DMS79 treated with DMSO at 0.1 percent for 48 hours (cell line): ENCODE measurements at regions not wholly inside any gene's neighbourhood (a gene's known extent, or its start where the extent isn't known, plus 50 kb on each side); places are given as distances from the start of the nearest gene placed in this dataset.
"Not testable (repeated sequence)": the region's sequence is repeated elsewhere in the genome, so short reads cannot be mapped to it uniquely, and the experiment has no call there.

Source experiments
- DNase-seq: peaks from one replicate; lab custom pipeline; 2025; lab: John Stamatoyannopoulos, UW

GRCh38 chr4:123638834-123639233 lies 242.2 kb downstream of the SPRY1 start:
- DNase-seq, result no peak

DNA sequence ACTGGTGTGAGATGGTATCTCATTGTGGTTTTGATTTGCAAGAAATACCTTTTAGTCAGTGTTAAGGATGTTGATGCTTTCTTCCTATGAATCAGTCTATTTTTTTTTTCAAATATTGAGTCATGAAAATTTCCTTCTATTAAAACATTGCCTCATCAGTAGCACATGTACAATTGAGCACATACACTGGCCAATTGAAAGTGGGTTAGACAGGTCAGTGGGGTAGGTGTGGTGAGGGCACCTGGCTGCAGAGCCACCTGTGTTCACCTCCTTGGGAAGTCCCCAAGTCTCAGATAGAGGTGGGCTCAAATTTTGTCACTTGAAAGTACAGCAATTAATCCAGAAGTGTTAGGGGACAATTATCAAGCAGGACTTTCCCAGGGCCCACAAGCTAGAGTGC lies 243.7 kb downstream of the SPRY1 start:
- no peak for DNase-seq

GRCh38 chr4:123640824-123641223 lies 244.2 kb downstream of the SPRY1 start:
- DNase-seq, result no peak

DNA sequence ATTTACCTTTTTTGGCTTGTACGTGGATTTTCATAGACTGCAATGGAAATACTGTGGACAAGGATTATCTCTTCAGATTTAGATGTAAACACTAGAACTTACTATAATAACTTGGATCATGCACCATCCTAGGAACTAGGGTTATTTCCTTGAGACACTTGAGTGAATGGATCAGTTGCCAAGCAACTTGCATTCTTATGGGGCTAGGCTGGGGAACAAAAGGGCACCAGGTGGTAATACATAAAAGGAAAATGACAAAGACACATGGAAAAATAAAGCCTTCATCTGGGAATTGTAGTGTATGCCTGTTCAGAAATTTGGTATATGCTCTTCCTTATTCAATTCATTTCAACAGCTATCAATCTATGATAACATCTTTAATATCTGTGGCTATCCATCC lies 247.1 kb downstream of the SPRY1 start:
- DNase-seq, result no peak

- DNase-seq, result no peak
These were observed 252.7 kb downstream of the SPRY1 start for GRCh38 chr4:123649250-123649644.

- DNase-seq, result no peak
These were observed 253.2 kb downstream of the SPRY1 start for GRCh38 chr4:123649645-123650391.

DNA sequence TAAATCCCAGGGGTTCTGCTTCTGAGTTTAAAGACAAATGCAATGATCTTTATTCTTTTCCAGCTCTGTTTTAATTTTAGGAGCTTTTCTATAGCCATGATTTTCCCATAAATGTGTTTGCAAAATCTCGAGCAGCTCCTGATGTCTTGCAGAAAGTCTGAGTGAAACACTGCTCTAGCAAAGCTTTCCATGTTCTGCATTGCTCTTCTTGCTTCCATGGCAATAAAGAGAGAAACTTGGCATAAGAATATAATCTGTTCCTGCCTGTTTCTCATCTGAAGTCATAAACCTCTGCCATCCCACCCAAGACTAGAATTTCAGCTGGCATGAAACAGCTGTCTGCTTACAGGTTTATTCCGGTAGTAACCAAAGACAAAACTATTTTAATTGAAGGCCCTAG lies 254.5 kb downstream of the SPRY1 start:
- DNase-seq, result no peak

- no peak for DNase-seq
These were observed 255.1 kb downstream of the SPRY1 start for GRCh38 chr4:123651536-123652180.

DNA sequence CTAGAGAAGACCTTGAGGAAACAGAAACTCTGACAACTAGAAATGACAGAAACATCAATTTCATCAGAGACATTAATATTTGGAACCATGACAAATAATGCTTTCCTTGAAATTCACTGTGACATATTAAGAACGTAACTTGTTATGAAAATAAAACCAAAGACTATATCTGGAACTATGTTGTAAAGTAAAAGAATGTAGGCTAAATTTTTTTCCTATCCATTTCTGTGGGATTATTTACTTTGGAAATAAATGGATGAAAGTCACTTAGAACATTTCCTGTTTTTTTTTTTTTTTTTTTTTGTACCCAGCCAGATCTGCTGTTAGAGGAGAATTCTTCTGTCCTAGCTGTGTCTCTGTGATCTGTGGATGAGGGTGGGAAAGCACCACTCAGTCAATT lies 255.9 kb downstream of the SPRY1 start:
- no peak for DNase-seq

GRCh38 chr4:123653236-123653635 lies 256.6 kb downstream of the SPRY1 start:
- DNase-seq, result no peak

- DNase-seq, result not testable (repeated sequence)
These were observed 260.2 kb downstream of the SPRY1 start for GRCh38 chr4:123656746-123657294.

DNA sequence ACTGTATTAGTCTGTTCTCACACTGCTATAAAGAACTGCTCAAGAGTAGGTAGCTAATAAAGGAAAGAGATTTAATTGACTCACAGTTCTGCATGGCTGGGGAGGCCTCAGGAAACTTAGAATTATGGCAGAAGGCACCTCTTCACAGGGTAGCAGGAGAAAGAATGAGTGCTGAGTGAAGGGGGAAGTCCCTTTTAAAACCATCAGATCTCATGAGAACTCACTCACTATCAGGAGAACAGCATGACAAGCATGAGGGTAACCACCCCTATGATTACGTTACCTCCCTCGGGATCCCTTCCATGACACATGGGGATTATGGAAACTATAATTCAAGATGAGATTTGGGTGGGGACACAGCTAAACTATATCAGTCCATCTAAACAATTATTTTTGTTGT lies 261.0 kb downstream of the SPRY1 start:
- DNase-seq, result not testable (repeated sequence)

DNA sequence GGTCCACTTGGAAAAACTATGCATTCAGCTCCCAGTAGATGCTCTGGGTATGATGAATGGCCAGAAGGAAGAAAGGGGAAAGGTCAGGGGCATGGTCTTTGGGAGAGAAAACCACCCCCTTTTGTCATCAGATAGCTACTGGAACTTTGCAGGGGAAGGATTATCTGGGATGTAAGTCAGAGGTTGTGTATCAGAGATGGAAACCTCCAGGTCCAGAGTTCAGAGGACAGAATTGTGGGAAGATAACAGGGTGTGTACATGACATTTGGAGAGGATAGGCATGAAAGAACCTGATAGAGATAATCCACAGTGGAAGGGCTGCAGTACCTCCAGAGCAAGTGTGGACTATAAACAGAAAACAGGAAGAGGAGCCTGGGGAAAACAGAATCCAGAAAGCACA lies 262.7 kb downstream of the SPRY1 start:
- no peak for DNase-seq

DNA sequence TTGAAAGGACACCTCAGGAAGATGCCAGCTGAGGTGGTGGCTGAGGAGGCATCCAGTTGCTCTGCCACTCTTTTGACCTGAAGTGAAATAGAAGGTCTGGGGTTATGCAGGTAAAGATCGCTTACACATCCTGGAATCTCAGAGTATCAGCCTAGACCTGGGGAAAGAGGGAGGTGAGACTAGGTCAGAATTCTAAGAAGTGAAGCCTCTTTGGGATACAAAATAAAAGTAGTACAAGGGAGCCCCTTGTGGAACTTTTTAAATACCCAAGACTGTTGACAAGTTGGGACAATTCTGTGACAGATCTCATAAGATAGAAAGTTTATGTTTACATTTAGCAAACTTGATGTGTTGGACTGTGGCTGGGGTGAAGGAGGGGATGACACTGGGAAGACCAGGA lies 263.1 kb downstream of the SPRY1 start:
- no peak for DNase-seq

GRCh38 chr4:123661080-123661737 lies 264.6 kb downstream of the SPRY1 start:
- no peak for DNase-seq

DNA sequence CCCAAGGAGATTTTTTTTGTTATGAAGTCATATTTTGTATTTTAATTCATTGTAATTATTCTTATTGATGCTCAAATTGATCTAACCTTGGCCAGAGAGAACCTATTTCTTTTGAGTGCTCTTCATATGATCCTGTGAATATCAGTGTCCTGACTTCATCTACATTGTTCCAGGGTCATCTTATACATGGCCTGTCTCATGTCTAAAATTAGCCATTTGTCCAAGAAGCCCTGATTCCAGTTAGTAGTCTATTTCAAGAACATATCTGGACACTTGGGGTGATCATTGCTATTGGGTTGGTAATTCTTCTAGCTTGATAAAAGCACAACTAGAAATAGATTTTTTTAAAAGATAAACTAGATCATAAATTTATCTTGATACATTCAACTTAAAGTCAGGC lies 266.2 kb downstream of the SPRY1 start:
- DNase-seq, result no peak

GRCh38 chr4:123666486-123666885 lies 269.9 kb downstream of the SPRY1 start:
- no peak for DNase-seq

DNA sequence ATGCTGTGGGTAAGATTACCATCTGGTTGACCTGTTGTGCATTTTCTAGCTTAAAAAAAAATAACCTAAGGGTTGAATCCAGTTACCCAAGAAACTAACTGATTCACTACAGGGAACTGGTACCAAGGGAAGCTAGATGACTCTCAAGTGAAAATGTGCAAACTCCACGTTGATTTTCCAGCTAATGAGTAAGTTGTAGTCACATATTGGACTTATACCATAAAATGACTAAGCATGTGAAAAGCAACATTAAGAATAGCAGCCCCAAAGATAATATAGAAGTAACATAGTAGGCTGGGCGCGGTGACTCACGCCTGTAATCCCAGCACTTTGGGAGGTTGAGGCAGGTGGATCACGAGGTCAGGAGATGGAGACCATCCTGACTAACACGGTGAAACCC lies 270.9 kb downstream of the SPRY1 start:
- DNase-seq, result no peak

GRCh38 chr4:123667991-123668390 lies 271.4 kb downstream of the SPRY1 start:
- no peak for DNase-seq

- no peak for DNase-seq
These were observed 275.2 kb downstream of the SPRY1 start for GRCh38 chr4:123671636-123672404.

- no peak for DNase-seq
These were observed 276.4 kb downstream of the SPRY1 start for GRCh38 chr4:123672987-123673386.

- DNase-seq, result no peak
These were observed 277.4 kb downstream of the SPRY1 start for GRCh38 chr4:123673971-123674370.
